Fibroblast of skin of left biceps (primary cell): ENCODE measurements at regions not wholly inside any gene's neighbourhood (a gene's known extent, or its start where the extent isn't known, plus 50 kb on each side); places are given as distances from the start of the nearest gene placed in this dataset.

ENCODE experiments used
- DNase-seq, 2 experiments: peaks; one replicate each; pipeline ENCODE4 v3.0.0-alpha.2; 2013; ENCODE audit warnings: low read depth in 2 of 2

GRCh38 chr6:168157272-168158212, 78.5 kb upstream of the FRMD1 start:
- peak; percentile 33 to 36 for DNase-seq

GRCh38 chr6:168156742-168157265, 77.8 kb upstream of the FRMD1 start:
- DNase-seq = no peak

- no peak for DNase-seq
These were observed 77.1 kb upstream of the FRMD1 start for GRCh38 chr6:168155821-168156741.

- peak; percentile 26 to 33 for DNase-seq
These were observed 76.2 kb upstream of the FRMD1 start for GRCh38 chr6:168155193-168155592.

GRCh38 chr6:168154263-168154917, 75.4 kb upstream of the FRMD1 start:
- DNase-seq = no peak

- no peak for DNase-seq
These were observed 74.5 kb upstream of the FRMD1 start for GRCh38 chr6:168153553-168153952.

- no peak for DNase-seq
These were observed 74.0 kb upstream of the FRMD1 start for GRCh38 chr6:168152980-168153379.

- DNase-seq = no peak
These were observed 73.4 kb upstream of the FRMD1 start for GRCh38 chr6:168152306-168152963.

GRCh38 chr6:168150551-168151320, 71.7 kb upstream of the FRMD1 start:
- DNase-seq = no peak

- no peak for DNase-seq
These were observed 70.0 kb upstream of the FRMD1 start for GRCh38 chr6:168149015-168149414.

- no peak for DNase-seq
These were observed 69.3 kb upstream of the FRMD1 start for GRCh38 chr6:168148231-168148849.

GRCh38 chr6:168147205-168147738, 68.3 kb upstream of the FRMD1 start:
- no peak for DNase-seq

GRCh38 chr6:168145747-168146596, 67.0 kb upstream of the FRMD1 start:
- DNase-seq = no peak

GRCh38 chr6:168139121-168139520, 60.1 kb upstream of the FRMD1 start:
- no peak for DNase-seq

GRCh38 chr6:168138436-168138835, 59.4 kb upstream of the FRMD1 start:
- no peak for DNase-seq

- DNase-seq = no peak
These were observed 58.0 kb upstream of the FRMD1 start for GRCh38 chr6:168137024-168137423.

- no peak for DNase-seq
These were observed 57.6 kb upstream of the FRMD1 start for GRCh38 chr6:168136622-168137021.

GRCh38 chr6:168136001-168136400, 57.0 kb upstream of the FRMD1 start:
- no peak for DNase-seq
